Stimulated activated CD4-positive, alpha-beta T cell treated with anti-CD3 and anti-CD28 coated beads, TNF-alpha, amount 100 ng/mL, for 1 hour (primary cell): ENCODE measurements at regions not wholly inside any gene's neighbourhood (a gene's known extent, or its start where the extent isn't known, plus 50 kb on each side); places are given as distances from the start of the nearest gene placed in this dataset.

Experiments used
- DNase-seq, 3 donors: peaks; one replicate each; pipeline ENCODE4 v3.0.0-alpha.2; 2020; ENCODE audit warnings: low read depth in 3 of 3, low spot score in 1 of 3

DNA sequence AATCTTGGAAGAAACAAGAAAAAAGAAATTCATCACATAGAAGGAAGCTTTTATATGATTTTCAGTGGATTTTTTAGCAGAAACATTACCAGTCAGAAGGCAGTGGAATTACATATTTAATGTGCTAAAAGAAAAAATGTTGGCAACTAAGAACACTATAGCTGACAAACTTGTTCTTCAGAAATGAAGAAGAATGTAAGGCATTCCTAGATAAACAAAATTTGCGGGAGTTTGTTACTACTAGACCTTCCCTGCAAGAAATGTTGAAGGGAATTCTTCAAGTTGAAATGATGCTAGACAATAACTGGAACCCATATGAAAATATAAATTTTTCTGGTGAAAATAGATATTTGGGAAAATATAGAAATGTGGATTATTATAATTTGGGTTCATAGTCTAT is 718.3 kb upstream of the GRAMD2B start:
- no peak for DNase-seq

DNA sequence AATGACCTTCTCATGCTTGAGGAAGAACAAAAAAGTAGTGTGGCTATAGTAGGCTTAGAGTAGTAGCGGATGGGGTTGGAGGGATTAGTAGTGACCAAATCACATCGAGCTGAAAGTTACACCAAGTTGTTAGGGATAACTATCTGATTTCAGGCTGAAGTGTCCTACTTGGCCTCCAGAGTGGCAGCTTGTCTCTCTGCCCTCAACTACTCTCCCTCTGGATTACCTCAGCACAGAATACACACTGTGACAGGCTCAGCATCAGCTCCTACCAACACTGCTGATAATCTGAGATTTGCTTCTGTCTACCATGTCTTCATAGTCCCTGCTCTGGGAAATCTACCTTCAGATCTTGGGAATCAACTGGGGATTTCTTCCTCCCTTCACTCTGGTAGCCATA is 714.6 kb upstream of the GRAMD2B start:
- DNase-seq, result no peak

DNA sequence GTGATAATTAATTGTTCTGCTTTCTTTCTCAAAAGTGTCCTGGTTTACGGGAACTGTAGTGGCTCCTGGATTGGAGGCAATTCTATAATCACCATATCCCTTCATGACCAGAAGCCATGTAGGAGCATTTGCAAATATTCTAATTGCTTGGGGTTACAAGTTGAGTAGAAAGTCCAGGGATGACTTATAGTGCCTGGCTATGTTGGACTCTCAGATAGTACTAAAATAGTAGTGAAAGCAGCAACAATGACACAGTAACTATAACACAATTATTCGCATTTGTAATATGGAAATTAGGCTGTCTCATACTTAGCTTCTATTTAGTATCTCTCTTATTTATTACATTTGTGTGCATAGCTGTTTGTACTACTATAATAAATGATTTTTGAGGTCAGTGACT is 712.5 kb upstream of the GRAMD2B start:
- no peak for DNase-seq

DNA sequence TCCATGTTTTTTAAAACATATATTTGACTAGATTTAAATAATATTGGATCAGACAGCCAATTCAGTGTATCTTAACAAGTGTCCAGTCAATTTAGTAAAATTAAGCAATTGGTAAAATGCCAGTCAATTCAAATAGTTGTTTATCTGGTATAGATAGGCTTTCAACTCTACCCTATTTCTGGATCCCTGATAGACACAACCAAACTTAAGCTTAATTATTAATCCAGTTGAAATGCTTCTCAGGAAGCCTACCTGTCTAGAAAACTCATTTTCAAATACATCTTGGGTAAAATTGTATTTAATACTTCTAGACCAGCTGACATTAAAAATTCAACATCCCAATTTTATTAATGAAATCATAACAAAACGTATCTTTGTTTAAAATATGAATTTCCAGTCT is 710.8 kb upstream of the GRAMD2B start:
- no peak for DNase-seq

DNA sequence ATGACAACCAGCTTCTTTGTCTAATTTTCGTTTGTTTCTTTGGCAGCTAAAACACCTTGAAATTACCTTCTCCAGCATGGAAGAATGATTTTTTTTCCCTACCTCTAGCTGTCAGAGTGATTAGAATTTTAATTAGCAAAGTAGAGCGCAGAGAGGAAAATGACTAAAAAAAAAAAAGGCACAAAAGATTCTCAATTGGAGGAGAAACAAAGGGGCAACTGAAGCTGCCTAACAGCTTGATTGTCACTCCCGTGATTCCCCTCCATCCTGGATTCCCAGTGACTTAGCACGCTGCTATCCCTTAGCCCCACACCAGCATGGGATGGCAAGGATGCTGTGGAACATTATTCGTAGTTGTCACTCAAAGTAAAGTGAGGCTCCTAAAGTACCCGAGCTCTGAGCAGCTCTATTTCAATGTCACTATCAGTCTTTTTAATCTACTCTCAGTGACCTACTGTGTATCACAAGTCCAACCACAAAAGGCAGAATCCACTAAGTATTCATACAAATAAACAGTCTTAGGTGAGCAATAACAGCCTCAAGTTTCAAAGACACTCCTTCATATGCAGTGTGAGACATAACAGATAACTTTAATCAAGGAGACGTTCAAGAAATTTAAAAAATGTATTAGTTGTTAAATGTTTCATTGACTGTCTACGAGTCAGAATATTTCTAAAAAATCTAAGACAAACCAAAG is 710.0 kb upstream of the GRAMD2B start:
- no peak for DNase-seq

DNA sequence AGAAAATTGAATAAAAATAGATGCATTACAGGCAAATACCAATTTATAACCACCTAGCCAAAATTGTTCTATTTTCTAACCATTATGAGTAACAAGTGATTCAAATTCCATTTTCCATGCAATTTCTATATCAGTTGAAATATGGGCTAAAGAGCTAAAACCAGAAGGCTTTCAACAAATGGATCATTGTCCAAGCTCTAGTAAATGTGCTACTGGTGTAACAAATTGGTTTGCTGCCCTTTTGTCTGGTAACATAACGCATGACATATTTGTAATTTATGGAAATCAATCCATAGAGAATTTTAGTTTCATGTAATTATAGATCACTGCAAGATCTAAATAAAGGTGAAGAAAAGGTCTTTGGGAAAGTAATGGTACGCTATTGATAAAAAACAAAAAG is 708.0 kb upstream of the GRAMD2B start:
- no peak for DNase-seq

DNA sequence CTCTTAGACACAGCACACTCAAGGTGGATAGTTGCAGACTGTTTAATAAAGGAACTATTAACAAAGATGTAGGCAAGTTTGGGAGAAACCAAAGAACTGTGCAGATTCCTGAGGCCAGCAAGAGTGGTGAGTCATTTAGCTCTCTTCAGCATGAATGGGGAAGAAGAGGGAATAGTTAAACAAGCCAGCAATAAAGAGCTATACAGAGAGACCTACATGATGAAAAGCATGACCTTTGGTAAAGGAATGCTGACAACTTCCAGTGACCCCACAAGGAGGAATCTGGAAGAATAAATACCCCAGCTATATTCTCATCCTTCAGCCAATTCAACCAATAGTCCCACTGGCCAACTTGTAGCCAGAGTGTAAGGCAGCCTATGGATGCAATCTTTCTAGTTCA is 706.0 kb upstream of the GRAMD2B start:
- DNase-seq, result no peak

DNA sequence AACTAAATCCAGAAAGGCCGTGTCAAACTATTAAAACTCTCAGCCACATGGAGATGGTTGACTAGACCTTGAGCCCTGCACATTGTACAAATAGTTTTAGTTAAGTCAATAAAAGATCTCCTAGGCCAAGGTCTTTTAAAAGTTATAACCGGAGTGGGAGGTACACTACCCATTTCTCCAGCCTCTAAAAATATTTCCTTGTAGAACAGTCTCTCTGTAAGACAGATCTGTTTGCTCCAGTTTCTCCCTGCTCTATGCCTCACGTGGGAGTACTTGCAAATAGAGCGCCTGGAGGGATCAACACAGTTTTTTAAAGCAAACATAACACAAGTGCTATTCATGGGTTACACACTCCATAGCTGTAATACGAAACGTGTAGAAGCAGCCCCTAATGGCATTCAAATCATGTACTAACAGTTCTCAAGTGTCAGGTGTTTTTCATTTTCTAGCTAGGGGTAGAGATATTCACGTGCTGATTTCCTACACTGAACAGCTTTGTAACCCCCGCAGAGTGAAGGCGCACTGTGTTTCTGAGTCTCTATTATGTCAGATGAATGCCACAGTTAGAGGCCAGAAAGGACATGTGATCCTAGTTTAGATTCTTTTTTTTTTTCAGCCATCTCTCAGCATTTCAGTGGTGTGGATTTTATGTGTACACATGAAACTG is 703.4 kb upstream of the GRAMD2B start:
- no peak for DNase-seq

DNA sequence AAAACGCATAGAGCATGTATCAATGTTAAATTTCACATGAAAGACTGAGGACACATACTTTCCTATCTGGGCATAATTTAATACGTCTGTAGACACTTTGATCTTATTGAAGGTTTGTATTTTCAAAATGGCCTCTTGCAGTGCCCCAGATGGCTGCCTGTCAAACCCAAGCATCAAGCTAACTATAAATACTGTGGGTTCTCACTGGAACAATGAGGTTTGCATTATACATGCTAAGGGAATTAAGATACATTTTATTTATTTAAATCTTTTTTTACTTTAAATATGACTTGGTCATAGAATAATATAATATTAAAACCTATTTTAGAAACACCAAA is 702.9 kb upstream of the GRAMD2B start:
- no peak for DNase-seq

DNA sequence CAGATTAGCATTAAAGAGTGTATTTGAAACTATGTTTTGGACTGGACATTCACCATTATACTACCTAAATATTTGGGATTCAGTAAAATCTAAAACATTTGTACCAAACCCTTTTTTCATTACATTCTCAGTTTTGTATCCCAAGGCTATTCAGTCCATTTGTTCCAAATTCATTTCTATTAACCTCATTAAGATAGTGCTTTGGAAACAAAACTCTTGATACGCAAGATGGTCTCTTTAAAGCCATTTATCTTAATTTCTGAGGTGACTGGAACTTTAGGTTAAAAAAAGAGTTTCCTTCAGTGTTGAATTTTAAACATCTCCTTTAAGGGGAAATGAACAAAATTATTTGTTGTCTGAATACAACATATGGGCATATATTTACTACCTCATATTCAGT is 702.5 kb upstream of the GRAMD2B start:
- no peak for DNase-seq

DNA sequence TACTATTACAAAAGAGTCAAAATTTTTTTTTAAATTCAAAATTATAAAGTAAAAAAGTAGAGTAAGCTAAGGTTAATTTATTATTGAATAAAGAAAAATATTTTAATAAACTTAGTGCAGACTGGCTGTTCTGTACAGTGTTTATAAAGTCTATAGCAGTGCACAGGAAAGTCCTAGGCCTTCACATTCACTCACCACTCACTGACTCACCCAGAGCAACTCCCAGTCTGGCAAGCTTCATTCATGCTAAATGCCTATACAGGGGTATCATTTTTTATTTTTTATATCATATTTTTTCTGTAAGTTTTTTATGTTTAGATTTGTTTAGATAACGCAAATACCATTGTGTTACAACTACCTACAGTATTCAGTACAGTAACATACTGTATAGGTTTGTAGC is 700.7 kb upstream of the GRAMD2B start:
- DNase-seq, result no peak

DNA sequence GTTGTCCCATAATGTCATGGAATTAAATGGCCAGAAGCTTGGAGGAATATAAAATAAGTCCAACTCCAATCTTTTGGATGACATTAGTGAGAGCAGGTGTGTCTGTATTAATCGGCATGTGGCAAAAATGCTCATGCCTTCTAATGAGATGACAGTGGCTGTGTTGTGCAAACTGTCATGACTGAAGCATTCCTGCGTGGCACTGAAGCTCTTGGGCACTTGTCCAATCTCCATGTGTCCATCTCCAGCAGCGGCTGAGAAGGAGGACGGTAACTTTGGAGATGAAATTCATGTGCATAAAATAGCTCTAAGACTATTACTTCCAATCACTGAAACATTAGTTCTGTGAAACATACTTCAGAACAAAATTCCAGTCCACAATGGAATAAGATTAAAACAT is 697.5 kb upstream of the GRAMD2B start:
- DNase-seq, result no peak

DNA sequence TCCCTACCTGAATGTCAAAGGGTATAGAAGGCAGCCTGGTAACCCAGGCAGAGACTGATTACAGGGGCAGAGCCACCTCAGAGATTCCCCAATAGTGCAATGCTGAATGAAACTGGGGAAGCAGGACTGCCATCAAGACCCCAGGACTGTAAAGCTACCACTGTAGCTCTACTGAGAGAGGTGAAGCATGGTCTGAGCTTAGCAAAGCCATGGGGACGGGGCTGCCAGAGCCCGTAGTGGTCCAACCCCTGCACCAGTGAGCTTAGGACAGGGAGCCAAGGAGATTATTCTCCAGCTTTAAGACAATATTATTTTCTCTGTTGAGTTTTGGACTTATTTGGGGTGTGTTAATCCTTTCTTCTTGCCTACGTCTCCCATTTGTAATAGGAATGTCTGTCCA is 679.3 kb upstream of the GRAMD2B start:
- no peak for DNase-seq

DNA sequence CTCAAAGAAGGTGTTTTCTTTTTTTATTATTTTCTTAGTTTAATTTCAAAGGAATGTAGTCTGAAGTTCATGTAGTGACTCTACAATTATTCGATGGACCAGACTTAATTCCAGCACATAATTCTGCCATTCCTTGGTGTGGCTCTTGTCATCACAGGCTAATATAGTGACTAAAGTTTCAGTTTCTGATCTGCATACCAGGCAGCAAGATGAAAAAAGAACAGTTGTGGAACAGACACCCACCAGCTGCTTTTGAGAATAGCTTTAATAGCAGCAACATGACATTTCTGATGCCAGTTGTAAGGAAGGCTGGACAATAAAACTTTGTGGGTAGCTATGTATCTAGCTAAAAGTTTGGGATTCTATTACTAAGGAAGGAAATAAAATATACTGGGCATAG is 676.3 kb upstream of the GRAMD2B start:
- no peak for DNase-seq

DNA sequence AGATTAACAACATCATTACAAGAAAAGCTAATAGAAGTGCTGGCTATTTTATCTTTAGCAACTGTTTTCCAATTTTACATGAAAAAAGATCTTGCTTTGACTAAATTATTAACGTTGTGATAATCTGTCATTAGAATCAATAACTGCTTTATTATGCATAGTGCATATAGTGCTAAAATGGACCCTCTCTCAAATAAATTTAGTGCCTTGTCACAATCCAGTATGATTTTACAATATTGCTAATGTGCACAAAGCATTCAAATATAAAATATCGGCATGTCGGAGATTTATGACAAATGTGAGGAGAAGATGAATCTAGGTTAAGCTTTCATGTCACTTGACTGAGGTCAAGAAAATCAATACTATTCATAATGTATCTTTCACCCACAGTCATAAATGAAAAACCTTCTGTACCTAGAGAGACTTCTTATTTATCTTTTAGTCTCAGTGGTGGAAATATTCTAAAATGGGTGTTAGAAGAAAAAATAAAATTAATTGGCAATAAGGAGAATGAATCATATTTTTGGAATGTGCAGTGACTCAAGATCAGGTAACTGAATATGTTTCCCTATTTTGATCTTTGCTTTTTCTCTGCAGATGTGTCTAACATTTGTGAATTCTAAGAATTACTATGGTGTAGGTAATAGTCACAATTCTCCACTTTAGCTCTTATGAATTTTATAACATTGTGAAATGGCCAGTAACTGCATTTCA is 672.9 kb upstream of the GRAMD2B start:
- no peak for DNase-seq

DNA sequence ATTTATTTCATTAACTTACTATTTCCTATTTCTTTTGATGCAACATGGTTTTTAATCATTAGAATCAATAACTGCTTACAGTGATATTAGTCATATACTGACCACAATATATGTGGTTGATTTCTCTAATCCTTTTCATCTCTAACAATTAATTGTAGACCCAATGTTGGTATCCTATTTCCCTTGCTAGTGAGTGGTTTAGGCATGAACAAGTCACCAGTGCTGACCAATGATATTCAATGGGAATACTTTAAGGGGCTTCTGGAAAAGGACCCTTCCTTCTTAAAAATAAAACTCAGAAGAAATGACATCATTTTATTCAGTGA is 672.4 kb upstream of the GRAMD2B start:
- DNase-seq, result no peak

DNA sequence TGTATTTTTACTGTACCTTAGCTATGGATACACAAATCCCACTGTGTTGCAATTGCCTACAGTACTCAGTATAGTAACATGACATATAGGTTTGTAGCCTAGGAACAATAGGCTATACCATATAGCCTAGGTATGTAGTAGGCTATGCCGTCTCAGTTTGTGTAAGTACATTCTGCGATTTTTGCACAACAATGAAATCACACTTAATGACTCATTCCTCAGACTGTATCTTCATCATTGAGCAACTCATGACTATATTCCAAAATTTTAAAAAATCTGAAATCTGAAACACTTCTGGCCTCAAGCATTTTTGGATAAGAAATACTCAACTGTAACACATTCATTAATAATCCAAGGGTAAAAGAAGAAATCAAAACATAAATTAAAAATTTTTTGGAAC is 666.8 kb upstream of the GRAMD2B start:
- no peak for DNase-seq

DNA sequence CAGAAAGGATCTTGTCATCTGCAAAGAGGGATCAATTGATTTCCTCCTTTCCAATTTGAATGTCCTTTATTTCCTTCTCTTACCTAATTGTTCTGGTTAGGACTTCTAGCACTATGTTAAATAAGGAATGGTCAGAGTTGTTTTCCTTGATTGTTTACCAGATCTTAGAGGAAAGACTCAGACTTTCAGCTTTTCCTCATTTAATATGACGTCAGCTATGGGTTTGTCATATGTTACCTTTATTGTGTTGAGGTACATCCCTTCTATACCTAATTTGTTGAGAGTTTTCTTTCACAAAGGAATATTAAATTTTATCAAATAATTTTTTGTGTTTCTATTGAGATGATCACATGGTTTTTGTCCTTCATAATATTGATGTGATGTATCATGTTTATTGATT is 656.5 kb upstream of the GRAMD2B start:
- DNase-seq, result no peak

DNA sequence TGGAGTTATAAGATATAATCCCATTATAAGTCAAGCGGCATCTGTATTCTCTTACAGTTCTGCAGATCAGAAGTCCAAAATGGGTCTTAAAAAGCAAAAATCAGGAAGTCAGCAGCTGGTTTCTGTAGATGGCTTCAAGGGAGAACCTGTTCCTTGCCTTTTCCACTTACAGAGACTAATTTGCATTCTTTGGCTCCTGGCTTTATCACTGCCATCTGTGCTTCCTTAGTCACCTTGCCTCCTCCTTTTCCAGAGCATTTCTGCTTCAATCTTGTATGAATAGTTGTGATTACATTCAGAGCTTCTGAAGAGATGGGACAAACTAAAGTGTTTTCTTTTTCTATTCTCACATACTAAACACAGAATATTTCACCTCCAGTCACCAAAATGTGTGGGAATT is 647.3 kb upstream of the GRAMD2B start:
- DNase-seq, result no peak

DNA sequence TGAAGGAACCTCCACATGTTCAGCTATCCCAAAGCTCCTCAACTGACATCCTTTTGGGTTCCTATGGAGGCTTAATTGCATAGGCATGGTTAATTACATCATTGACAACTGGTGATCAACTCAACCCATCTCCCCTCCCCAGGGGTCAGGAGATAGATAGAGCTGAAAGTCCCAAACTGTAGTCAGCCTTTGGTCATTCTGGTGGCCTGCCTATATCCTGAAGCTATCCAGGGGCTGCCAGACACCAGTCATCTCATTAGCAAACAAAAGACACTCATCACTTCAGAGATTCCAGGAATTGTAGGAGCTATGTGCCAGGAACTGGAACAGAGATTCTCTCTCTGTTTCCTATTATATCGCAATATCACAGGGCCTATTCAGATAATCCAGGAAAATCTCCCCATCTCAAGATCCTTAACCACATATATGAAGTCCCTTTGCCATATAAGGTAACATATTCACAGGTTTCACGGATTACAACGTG is 646.5 kb upstream of the GRAMD2B start:
- no peak for DNase-seq

DNA sequence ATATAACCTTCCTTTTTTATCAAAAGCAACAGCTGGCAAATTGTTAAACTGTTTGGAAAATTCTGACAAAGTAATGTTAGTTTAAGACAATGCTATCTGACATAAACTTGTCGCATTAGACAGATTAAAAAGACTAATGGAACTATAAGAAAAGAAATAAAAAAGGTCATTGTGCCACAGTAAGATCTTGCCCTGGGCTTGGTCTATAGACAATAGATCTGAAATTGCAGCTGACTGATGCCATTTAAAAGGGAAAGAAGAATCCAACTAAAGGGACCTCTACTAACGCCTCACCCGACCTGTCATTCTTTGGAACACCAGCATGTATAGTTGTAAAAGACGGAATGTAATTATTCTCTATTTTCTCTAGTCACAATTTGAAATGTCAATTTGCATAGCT is 644.4 kb upstream of the GRAMD2B start:
- no peak for DNase-seq

DNA sequence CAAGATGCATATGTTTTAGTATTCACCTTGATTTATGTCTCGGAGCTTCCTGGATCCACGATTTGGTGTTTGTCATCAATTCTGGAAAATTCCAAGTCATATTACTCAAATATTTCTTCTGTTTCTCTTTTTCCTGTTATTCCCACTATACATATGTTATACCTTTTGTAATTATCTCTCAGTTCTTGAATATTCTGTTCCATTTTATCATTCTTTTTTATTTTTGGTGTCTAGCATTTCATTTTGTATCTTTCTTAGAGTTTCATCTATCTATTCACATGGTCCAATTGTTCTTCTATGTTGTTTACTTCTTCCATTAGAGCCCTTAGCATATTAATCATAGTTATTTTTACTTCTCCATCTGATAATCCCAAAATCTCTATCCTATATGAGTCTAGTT is 637.8 kb upstream of the GRAMD2B start:
- DNase-seq, result no peak

DNA sequence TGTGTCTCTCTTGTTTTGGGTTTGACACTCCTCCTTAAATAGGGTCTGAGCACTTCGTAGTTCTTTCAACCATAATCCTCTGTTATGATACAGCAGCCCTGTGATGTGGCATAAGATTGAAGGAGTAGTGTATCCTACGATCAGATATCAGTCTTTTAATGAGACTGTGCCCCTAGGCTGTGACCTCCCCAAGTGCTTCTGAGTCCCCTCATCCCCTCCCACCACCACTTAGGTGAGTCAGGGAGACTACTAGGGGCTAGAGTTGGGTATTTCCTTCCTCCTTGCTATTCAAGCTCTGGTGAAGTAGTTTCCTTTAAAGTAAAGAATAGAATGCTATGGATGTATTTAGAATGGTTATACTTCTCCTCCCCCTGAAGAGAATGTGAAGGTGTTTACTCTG is 637.2 kb upstream of the GRAMD2B start:
- DNase-seq, result no peak
